HCT116 (cell line): ENCODE measurements at regions not wholly inside any gene's neighbourhood (a gene's known extent, or its start where the extent isn't known, plus 50 kb on each side); places are given as distances from the start of the nearest gene placed in this dataset.

ENCODE experiments used
- CBX3 ChIP-seq: IDR thresholded peaks from 2 replicates; pipeline ENCODE4 v1.6.1; 2012; ENCODE audit warnings: low read depth
- CEBPB ChIP-seq: IDR thresholded peaks from 2 replicates; pipeline ENCODE4 v1.6.1; 2012; ENCODE audit warnings: low read depth
- POLR2A ChIP-seq: IDR thresholded peaks from 2 replicates; pipeline ENCODE4 v1.7.0; 2011; ENCODE audit warnings: borderline replicate concordance; ENCODE audit not compliant: insufficient read depth, insufficient read length; ENCODE audit errors: extremely low read depth
- POLR2AphosphoS5 ChIP-seq: IDR thresholded peaks from 2 replicates; pipeline ENCODE4 v1.6.1; 2011; ENCODE audit warnings: mild to moderate bottlenecking, low read depth, low read length, moderate library complexity
- ZFX ChIP-seq: fragments of 450-650 bp; IDR thresholded peaks from 2 replicates; pipeline ENCODE4 v1.6.1; 2017
- TF ChIP-seq, protein P1 (sequence below), 3 experiments: fragments of 200-600 bp in 1 of 3; sonication (generic) in 1 of 3; IDR thresholded peaks in 2 of 3; conservative IDR thresholded peaks in 1 of 3; 2 replicates each; pipeline ENCODE4 v1.5.1; 2012 to 2017; ENCODE audit warnings: low read depth in 2 of 3, low read length in 2 of 3, antibody characterized with exemption in 1 of 3, borderline replicate concordance in 1 of 3, control low read depth in 1 of 3, mild to moderate bottlenecking in 1 of 3, mixed read lengths in 1 of 3, mixed run types in 1 of 3, moderate library complexity in 1 of 3; ENCODE audit not compliant: insufficient read depth in 1 of 3
- TF ChIP-seq, protein P2 (sequence below): IDR thresholded peaks from 2 replicates; pipeline ENCODE4 v1.6.1; 2012; ENCODE audit warnings: low read depth
- TF ChIP-seq, protein P3 (sequence below): IDR thresholded peaks from 2 replicates; pipeline ENCODE4 v1.6.1; 2012
- TF ChIP-seq, protein P4 (sequence below): IDR thresholded peaks from 2 replicates; pipeline ENCODE4 v1.6.1; 2012

DNA sequence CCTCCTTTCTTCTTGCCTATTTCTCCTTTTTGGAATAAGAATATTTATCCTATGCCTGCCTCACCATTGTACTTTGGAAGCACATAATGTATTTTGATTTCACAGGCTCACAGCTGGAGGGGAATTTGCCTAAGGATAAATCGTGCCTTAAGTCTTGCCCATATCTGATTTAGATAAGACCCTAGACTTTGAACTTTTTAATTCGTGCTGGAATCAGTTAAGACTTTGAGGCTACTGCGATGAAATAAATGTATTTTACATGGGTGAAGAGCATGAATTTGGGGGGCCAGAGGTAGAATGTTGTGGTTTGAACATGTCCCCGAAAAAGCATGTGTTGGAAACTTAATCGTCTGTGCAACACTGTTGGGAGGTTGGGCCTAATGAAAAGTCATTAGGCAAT, 648.8 kb downstream of the EPHA7 start:
- no peak for TF ChIP-seq CEBPB
- TF ChIP-seq, protein P1, sequence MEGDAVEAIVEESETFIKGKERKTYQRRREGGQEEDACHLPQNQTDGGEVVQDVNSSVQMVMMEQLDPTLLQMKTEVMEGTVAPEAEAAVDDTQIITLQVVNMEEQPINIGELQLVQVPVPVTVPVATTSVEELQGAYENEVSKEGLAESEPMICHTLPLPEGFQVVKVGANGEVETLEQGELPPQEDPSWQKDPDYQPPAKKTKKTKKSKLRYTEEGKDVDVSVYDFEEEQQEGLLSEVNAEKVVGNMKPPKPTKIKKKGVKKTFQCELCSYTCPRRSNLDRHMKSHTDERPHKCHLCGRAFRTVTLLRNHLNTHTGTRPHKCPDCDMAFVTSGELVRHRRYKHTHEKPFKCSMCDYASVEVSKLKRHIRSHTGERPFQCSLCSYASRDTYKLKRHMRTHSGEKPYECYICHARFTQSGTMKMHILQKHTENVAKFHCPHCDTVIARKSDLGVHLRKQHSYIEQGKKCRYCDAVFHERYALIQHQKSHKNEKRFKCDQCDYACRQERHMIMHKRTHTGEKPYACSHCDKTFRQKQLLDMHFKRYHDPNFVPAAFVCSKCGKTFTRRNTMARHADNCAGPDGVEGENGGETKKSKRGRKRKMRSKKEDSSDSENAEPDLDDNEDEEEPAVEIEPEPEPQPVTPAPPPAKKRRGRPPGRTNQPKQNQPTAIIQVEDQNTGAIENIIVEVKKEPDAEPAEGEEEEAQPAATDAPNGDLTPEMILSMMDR (IDR thresholded peaks at IDR 0.05 in 2 of 3, conservative IDR thresholded peaks at IDR 0.05 in 1 of 3; ENCODE audit: borderline replicate concordance in 1 of 3, insufficient read depth in 1 of 3, low read depth in 2 of 3, low read length in 2 of 3), result no peak
- TF ChIP-seq, protein P2, sequence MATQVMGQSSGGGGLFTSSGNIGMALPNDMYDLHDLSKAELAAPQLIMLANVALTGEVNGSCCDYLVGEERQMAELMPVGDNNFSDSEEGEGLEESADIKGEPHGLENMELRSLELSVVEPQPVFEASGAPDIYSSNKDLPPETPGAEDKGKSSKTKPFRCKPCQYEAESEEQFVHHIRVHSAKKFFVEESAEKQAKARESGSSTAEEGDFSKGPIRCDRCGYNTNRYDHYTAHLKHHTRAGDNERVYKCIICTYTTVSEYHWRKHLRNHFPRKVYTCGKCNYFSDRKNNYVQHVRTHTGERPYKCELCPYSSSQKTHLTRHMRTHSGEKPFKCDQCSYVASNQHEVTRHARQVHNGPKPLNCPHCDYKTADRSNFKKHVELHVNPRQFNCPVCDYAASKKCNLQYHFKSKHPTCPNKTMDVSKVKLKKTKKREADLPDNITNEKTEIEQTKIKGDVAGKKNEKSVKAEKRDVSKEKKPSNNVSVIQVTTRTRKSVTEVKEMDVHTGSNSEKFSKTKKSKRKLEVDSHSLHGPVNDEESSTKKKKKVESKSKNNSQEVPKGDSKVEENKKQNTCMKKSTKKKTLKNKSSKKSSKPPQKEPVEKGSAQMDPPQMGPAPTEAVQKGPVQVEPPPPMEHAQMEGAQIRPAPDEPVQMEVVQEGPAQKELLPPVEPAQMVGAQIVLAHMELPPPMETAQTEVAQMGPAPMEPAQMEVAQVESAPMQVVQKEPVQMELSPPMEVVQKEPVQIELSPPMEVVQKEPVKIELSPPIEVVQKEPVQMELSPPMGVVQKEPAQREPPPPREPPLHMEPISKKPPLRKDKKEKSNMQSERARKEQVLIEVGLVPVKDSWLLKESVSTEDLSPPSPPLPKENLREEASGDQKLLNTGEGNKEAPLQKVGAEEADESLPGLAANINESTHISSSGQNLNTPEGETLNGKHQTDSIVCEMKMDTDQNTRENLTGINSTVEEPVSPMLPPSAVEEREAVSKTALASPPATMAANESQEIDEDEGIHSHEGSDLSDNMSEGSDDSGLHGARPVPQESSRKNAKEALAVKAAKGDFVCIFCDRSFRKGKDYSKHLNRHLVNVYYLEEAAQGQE, result no peak
- TF ChIP-seq, protein P3, sequence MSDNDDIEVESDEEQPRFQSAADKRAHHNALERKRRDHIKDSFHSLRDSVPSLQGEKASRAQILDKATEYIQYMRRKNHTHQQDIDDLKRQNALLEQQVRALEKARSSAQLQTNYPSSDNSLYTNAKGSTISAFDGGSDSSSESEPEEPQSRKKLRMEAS, result no peak
- TF ChIP-seq, protein P4, sequence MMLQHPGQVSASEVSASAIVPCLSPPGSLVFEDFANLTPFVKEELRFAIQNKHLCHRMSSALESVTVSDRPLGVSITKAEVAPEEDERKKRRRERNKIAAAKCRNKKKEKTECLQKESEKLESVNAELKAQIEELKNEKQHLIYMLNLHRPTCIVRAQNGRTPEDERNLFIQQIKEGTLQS, result no peak
- no peak for TF ChIP-seq CBX3
- TF ChIP-seq POLR2A, result no peak
- TF ChIP-seq POLR2AphosphoS5, result no peak
- TF ChIP-seq ZFX, result no peak
